Loucy (cell line): ENCODE measurements at regions not wholly inside any gene's neighbourhood (a gene's known extent, or its start where the extent isn't known, plus 50 kb on each side); places are given as distances from the start of the nearest gene placed in this dataset.

ENCODE experiments used
- H2AFZ ChIP-seq: fragments of 200-600 bp; sonication (generic); 2 replicates; pipeline ENCODE4 v1.6.0; 2016; ENCODE audit warnings: antibody characterized with exemption, mild to moderate bottlenecking, low read length, moderate library complexity
- H3F3A ChIP-seq: fragments of 200-600 bp; 2 replicates; pipeline ENCODE4 v1.6.0; 2016; ENCODE audit warnings: antibody characterized with exemption, low read depth, mild to moderate bottlenecking
- H3K27me3 ChIP-seq: fragments of 200-600 bp; sonication (generic); 2 replicates; pipeline ENCODE4 v1.6.1; 2014; ENCODE audit warnings: low read length, mild to moderate bottlenecking; ENCODE audit not compliant: insufficient read depth, poor library complexity, severe bottlenecking
- H3K36me3 ChIP-seq: fragments of 200-600 bp; sonication (generic); 2 replicates; pipeline ENCODE4 v1.6.1; 2016; ENCODE audit warnings: low read length; ENCODE audit not compliant: insufficient read depth
- H3K4me1 ChIP-seq: fragments of 200-600 bp; sonication (generic); 2 replicates; pipeline ENCODE4 v1.5.1; 2014; ENCODE audit warnings: low read length, mild to moderate bottlenecking; ENCODE audit not compliant: insufficient read depth, poor library complexity, severe bottlenecking
- H3K4me2 ChIP-seq: fragments of 200-600 bp; sonication (generic); 2 replicates; pipeline ENCODE4 v1.6.0; 2014; ENCODE audit warnings: antibody characterized with exemption, low read length, low read depth, mild to moderate bottlenecking; ENCODE audit not compliant: poor library complexity, severe bottlenecking
- H3K4me3 ChIP-seq: fragments of 200-600 bp; sonication (generic); 2 replicates; pipeline ENCODE4 v1.5.1; 2014; ENCODE audit warnings: low read length, mild to moderate bottlenecking, mixed read lengths; ENCODE audit not compliant: poor library complexity, severe bottlenecking
- H3K79me2 ChIP-seq: fragments of 200-600 bp; sonication (generic); 2 replicates; pipeline ENCODE4 v1.6.1; 2014; ENCODE audit warnings: low read length; ENCODE audit not compliant: insufficient read depth
- H3K9ac ChIP-seq: fragments of 200-600 bp; sonication (generic); 2 replicates; pipeline ENCODE4 v1.6.0; 2014; ENCODE audit warnings: mild to moderate bottlenecking, low read depth, low read length, moderate library complexity; ENCODE audit not compliant: poor library complexity, severe bottlenecking
- H3K9me2 ChIP-seq: fragments of 200-600 bp; sonication (generic); replicated peaks from 2 replicates; pipeline ENCODE4 v1.6.1; 2016; ENCODE audit warnings: low read depth, low read length, mixed read lengths
- H3K9me3 ChIP-seq: fragments of 200-600 bp; sonication (generic); 2 replicates; pipeline ENCODE4 v1.6.1; 2014; ENCODE audit warnings: mild to moderate bottlenecking, antibody characterized with exemption, low read length, low read depth; ENCODE audit not compliant: insufficient read depth
- H4K20me1 ChIP-seq: fragments of 200-600 bp; sonication (generic); 2 replicates; pipeline ENCODE4 v1.6.0; 2014; ENCODE audit warnings: antibody characterized with exemption, low read length, mild to moderate bottlenecking; ENCODE audit not compliant: insufficient read depth, poor library complexity, severe bottlenecking
- CTCF ChIP-seq: fragments of 200-600 bp; sonication (generic); conservative IDR thresholded peaks from 2 replicates; pipeline ENCODE4 v1.5.1; 2014; ENCODE audit warnings: mild to moderate bottlenecking, antibody characterized with exemption, low read length
- EZH2phosphoT487 ChIP-seq: fragments of 200-600 bp; IDR thresholded peaks from 2 replicates; pipeline ENCODE4 v1.6.1; 2018; ENCODE audit warnings: antibody characterized with exemption, mild to moderate bottlenecking, moderate library complexity, borderline replicate concordance

DNA sequence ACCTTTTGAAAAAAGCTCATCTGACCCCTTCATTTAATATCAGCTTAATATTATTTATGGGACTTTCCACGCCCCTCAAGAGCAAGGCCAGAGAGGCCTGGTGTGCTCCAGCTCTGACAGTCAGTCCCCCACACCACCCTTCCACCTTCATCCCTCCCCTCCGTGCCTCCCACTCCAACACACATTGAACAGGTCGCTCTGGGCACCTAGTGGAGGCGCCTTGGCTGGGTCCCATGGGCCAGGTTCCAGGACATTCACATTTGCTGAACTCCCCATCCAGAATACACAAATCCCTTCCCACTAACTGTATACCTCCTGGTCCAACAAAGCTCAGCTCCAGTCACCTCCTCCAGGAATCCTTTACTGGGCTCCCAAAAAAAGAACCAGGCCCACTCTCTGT is 137.5 kb downstream of the BCOR start:
- no peak for TF ChIP-seq CTCF
- no peak for TF ChIP-seq EZH2phosphoT487
- Histone ChIP-seq H3K36me3 (no peaks in the 10 kb centered on the region), H3K9me2 (no peaks in the 10 kb centered on the region), H3K4me1 (peaks cover 3% of the 10 kb centered on the region), H3K27me3 (no peaks in the 10 kb centered on the region), H3K4me2 (no peak overlapping the region), H3K79me2 (no peaks in the 10 kb centered on the region), H3K9ac (no peak overlapping the region), H4K20me1 (no peaks in the 10 kb centered on the region), H3K9me3 (no peaks in the 10 kb centered on the region), H3F3A (no peaks in the 10 kb centered on the region), H3K4me3 (no peak overlapping the region), H2AFZ (no peak overlapping the region)

GRCh38 chrX:39961441-39961840 is 136.3 kb downstream of the BCOR start:
- no peak for TF ChIP-seq CTCF
- no peak for TF ChIP-seq EZH2phosphoT487

DNA sequence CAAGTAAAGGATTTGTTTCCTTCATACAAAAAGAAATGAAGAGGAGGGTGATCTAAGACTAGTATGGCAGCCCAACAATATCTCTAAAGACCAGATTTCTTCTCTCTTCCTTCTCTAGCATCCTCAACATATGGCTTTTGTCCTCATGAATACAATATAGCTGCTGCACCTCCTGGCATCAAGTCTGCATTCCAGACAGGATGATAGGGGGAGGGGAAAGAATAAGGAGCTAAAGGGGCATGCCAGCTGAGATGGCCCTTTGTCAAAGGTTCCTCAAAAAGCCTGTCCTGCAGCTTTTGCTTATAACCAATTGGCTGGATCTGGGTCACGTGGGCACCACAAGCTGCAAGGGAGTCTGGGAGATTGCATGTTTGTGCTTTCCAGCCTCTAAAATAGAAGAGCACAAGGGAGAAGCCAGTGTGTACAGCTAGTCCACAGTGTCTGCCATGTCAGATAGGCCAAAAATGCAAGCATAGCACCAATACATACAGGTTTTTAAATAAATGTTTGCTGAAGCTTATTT is 132.6 kb downstream of the BCOR start:
- Histone ChIP-seq H3K9ac (no peak overlapping the region), H3F3A (0 out of 2 replicates have a peak, but pooled peaks cover 6% of the 10 kb centered on the region), H3K9me2 (no peaks in the 10 kb centered on the region), H2AFZ (no peak overlapping the region), H3K27me3 (no peaks in the 10 kb centered on the region), H3K4me1 (peaks cover 23% of the 10 kb centered on the region), H4K20me1 (no peaks in the 10 kb centered on the region), H3K4me3 (no peak overlapping the region), H3K36me3 (no peaks in the 10 kb centered on the region), H3K79me2 (no peaks in the 10 kb centered on the region), H3K9me3 (no peaks in the 10 kb centered on the region), H3K4me2 (no peak overlapping the region)
- no peak for TF ChIP-seq CTCF
- no peak for TF ChIP-seq EZH2phosphoT487

More at GRCh38 chrX:39961441-39961840, 136.3 kb downstream of the BCOR start:
- Histone ChIP-seq H3K9ac (no peak overlapping the region), H3K4me1 (peaks cover 4% of the 10 kb centered on the region), H3K4me2 (no peak overlapping the region), H3K79me2 (no peaks in the 10 kb centered on the region), H3F3A (no peaks in the 10 kb centered on the region), H3K36me3 (no peaks in the 10 kb centered on the region), H4K20me1 (no peaks in the 10 kb centered on the region), H3K27me3 (no peaks in the 10 kb centered on the region), H3K9me2 (no peaks in the 10 kb centered on the region), H3K4me3 (no peak overlapping the region), H2AFZ (no peak overlapping the region), H3K9me3 (no peaks in the 10 kb centered on the region)
